ENCODE measurements at regions not wholly inside any gene's neighbourhood (a gene's known extent, or its start where the extent isn't known, plus 50 kb on each side); places are given as distances from the start of the nearest gene placed in this dataset.

DNA sequence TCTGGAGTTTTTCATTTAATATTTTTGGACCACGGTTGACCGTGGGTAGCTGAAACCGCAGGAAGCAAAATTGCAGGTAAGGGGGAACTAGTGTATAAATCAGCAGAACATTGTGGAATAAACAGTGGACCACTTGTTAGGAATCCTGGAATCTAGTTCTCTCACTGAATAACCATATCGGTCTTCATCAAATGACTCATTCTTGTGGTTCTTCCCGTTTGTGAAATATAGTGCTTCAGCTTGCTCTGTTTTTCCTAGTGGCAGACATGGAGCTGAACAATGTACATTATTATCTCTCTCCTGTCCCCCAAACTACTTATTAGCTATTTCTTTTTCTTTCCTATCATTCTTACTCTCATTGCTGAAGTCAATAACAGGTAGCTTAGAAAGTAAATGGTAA, 61.9 kb downstream of the HSPA13 start:
- Mint-ChIP-seq H3K36me3 (no peaks in the 10 kb centered on the region), H3K27ac (no peak overlapping the region), H3K4me3 (no peak overlapping the region), H3K9me3 (peaks cover 0 to 2% (median 0%) of the 10 kb centered on the region in 7 donors), H3K4me1 (no peaks in the 10 kb centered on the region), H3K27me3 (peaks cover 11 to 28% (median 11%) of the 10 kb centered on the region in 3 donors)
- no peak for ATAC-seq (ENCODE audit: low read depth in 2 of 2)
- no peak for DNase-seq

DNA sequence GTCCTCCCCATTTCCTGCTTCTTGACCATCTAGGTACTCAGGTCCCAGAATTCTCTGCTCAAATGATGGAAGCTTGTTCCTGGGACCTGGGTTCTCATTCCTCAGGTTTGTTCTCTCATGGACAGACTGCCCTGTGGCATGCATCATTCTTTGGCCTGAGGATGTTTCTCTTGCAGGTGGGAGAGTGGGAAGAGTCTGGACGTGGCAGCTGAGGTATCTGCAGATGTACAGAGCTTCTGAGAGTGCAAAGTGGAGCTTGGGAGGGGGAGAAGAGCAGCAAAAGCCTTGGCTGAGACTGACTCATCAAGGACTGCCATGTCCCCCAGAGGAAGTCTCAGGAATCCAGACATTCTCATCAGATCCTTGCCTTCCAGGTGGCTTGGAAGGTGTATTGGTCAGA, 63.1 kb downstream of the HSPA13 start:
- no peak overlapping the region for H3K4me3 Mint-ChIP-seq
- peaks cover under 1 to 18% (median 11%) of the 10 kb centered on the region in 3 donors for H3K27me3 Mint-ChIP-seq
- DNase-seq, result no peak
- no peaks in the 10 kb centered on the region for H3K4me1 Mint-ChIP-seq
- H3K27ac Mint-ChIP-seq, result no peak overlapping the region
- no peaks in the 10 kb centered on the region for H3K9me3 Mint-ChIP-seq
- H3K36me3 Mint-ChIP-seq, result no peaks in the 10 kb centered on the region
- no peak for ATAC-seq (ENCODE audit: low read depth in 2 of 2)

DNA sequence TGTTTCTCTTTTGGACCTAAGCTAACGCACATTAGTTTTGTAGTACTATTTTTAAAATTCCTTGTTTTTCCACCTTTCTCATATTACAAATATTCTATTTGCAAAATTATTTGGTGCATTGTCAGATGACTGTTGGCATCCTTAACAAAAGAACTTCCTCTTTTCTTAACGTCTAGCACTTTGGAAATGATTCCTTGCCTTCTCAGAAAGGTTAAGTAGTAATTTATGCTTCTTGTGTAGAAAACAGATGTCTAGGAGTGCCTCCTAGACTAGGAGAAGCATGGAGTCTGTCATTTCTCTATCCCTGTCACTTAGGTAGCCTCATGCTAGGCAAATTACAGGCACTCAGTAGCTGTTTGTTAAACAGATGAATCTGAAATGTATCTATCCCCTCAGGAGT, 64.4 kb downstream of the HSPA13 start:
- no peak for DNase-seq

GRCh38 chr21:14317507-14317906, 65.4 kb downstream of the HSPA13 start:
- no peaks in the 10 kb centered on the region for H3K36me3 Mint-ChIP-seq
- H3K27ac Mint-ChIP-seq, result no peak overlapping the region
- no peaks in the 10 kb centered on the region for H3K4me1 Mint-ChIP-seq
- no peak for DNase-seq
- H3K4me3 Mint-ChIP-seq, result no peak overlapping the region
- ATAC-seq (ENCODE audit: low read depth in 2 of 2), result no peak
- H3K27me3 Mint-ChIP-seq, result peaks cover 0 to 7% (median 5%) of the 10 kb centered on the region in 3 donors
- H3K9me3 Mint-ChIP-seq, result no peaks in the 10 kb centered on the region

More for the DNA sequence above, 64.4 kb downstream of the HSPA13 start:
- Mint-ChIP-seq H3K4me1 (no peaks in the 10 kb centered on the region), H3K27ac (no peak overlapping the region), H3K9me3 (no peaks in the 10 kb centered on the region), H3K27me3 (peaks cover 0 to 10% (median 7%) of the 10 kb centered on the region in 3 donors), H3K4me3 (no peak overlapping the region), H3K36me3 (no peaks in the 10 kb centered on the region)
- no peak for ATAC-seq (ENCODE audit: low read depth in 2 of 2)

GRCh38 chr21:14313300-14313699, 69.6 kb downstream of the HSPA13 start:
- no peak for DNase-seq
- Mint-ChIP-seq H3K4me3 (no peak overlapping the region), H3K27ac (no peak overlapping the region), H3K9me3 (no peaks in the 10 kb centered on the region), H3K4me1 (peaks cover 2 to 4% (median 3%) of the 10 kb centered on the region in 3 donors), H3K36me3 (no peaks in the 10 kb centered on the region), H3K27me3 (no peaks in the 10 kb centered on the region)
- ATAC-seq (ENCODE audit: low read depth in 2 of 2), result no peak

- Mint-ChIP-seq H3K27me3 (no peaks in the 10 kb centered on the region), H3K9me3 (no peaks in the 10 kb centered on the region), H3K27ac (no peak overlapping the region), H3K4me3 (no peak overlapping the region), H3K4me1 (peaks cover 4 to 6% (median 5%) of the 10 kb centered on the region in 3 donors), H3K36me3 (no peaks in the 10 kb centered on the region)
- no peak for DNase-seq
- ATAC-seq (ENCODE audit: low read depth in 2 of 2), result no peak
Observed at GRCh38 chr21:14312871-14313270, 70.1 kb downstream of the HSPA13 start.

- no peak for DNase-seq
- H3K4me3 Mint-ChIP-seq, result no peak overlapping the region
- no peak overlapping the region for H3K27ac Mint-ChIP-seq
Observed at GRCh38 chr21:14308234-14308633, 74.7 kb downstream of the HSPA13 start.

GRCh38 chr21:14306126-14306907, 76.6 kb downstream of the HSPA13 start:
- peak overlapping the region in 1 of 6 donors; percentile 38 for H3K27ac Mint-ChIP-seq
- no peak for ATAC-seq (ENCODE audit: low read depth in 2 of 2)
- no peak for DNase-seq
- peaks cover 4 to 6% (median 5%) of the 10 kb centered on the region in 3 donors for H3K4me1 Mint-ChIP-seq
- H3K9me3 Mint-ChIP-seq, result no peaks in the 10 kb centered on the region
- peaks cover 0 to 4% (median 0%) of the 10 kb centered on the region in 3 donors for H3K27me3 Mint-ChIP-seq
- no peaks in the 10 kb centered on the region for H3K36me3 Mint-ChIP-seq
- H3K4me3 Mint-ChIP-seq, result no peak overlapping the region

More at GRCh38 chr21:14308234-14308633, 74.7 kb downstream of the HSPA13 start:
- peak; percentile 65 to 88 for ATAC-seq (ENCODE audit: low read depth in 2 of 2)
- peaks cover 4 to 6% (median 5%) of the 10 kb centered on the region in 3 donors for H3K4me1 Mint-ChIP-seq
- peaks cover 0 to 4% (median 0%) of the 10 kb centered on the region in 3 donors for H3K27me3 Mint-ChIP-seq
- H3K9me3 Mint-ChIP-seq, result no peaks in the 10 kb centered on the region
- H3K36me3 Mint-ChIP-seq, result no peaks in the 10 kb centered on the region

DNA sequence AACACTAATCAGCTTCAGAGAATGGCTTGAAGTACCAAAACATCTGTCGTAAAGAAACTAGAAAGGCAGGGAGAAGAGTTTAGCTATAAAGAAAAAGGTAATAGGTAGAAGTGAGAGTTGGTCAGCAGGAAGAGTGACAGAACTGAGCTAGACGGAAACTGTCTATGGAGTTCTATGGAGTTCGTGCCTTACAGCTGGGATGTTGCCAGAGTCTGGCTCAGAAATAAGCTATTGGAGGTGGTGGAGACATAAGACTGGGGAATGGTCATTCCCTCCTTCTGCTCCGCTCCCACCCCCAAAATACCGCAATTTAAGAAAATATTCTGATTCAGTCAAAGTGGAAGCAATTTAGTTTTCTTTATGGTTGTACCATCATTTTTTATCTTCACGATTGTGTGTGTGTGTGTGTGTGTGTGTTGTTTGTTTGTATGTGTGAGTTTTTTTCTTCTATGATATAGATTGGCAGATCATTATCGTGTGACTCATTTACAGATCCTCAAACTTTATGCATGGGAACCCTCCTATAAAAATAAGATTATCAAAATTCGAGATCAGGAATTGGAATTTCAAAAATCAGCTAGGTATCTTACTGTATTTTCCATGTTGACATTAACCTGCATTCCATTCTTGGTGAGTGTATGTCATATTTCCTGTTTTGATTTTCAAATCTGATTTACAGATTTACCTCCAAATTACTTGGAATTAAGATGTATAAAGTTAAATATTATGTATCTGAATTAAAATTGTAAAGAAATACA, 79.0 kb downstream of the HSPA13 start:
- Mint-ChIP-seq H3K4me1 (peaks cover 4 to 6% (median 5%) of the 10 kb centered on the region in 3 donors), H3K27me3 (peaks cover 0 to 9% (median 0%) of the 10 kb centered on the region in 3 donors), H3K36me3 (no peaks in the 10 kb centered on the region), H3K27ac (peak overlapping the region in 2 of 6 donors; percentile 2 to 79), H3K4me3 (no peak overlapping the region), H3K9me3 (no peaks in the 10 kb centered on the region)
- ATAC-seq (ENCODE audit: low read depth in 2 of 2) (no peak), DNase-seq (no peak)

DNA sequence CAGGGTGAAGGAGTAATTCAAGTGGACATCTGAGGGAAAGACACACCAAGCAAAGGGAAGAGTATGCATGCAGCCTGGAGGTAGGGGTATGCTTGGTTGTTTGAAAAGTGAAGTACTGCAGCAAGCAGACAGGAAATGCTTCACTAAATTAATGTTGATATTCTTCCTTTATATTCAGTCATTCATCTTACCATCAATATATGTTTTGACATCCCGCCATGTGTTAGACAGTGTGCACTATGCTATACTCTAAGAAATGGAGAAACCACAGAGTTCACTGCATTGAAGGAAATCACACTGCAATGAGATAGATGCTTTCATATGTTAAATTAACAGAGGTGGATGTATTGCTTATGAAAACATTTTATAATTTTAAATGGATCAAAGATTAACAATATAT, 82.9 kb downstream of the HSPA13 start:
- Mint-ChIP-seq H3K27ac (no peak overlapping the region), H3K27me3 (peaks cover 0 to 9% (median 0%) of the 10 kb centered on the region in 3 donors), H3K4me3 (no peak overlapping the region), H3K9me3 (peaks cover 0 to 1% (median 0%) of the 10 kb centered on the region in 7 donors), H3K4me1 (no peaks in the 10 kb centered on the region), H3K36me3 (no peaks in the 10 kb centered on the region)
- ATAC-seq (ENCODE audit: low read depth in 2 of 2), result no peak
- no peak for DNase-seq

DNA sequence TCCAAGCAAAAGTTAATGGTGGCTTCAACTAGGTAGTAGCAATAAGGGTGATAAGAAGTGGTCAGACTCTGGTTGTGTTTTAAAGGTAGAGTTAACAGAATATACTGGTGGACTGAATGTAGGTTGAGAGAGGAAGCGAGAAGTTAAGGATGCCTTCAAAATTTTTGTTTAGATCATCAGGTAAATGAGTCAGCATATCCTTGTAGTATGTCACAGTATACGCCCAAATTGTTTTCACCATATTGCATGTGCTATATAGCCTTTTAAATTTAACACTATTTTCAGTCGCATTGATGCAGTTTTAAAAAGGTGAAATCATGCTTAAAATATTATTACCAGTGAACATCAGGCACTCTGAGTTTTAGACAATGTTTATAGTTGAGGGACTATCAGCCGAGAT, 74.6 kb downstream of the RBM11 start:
- H3K27me3 Mint-ChIP-seq, result peaks cover 0 to 6% (median 0%) of the 10 kb centered on the region in 3 donors
- no peak overlapping the region for H3K4me3 Mint-ChIP-seq
- no peaks in the 10 kb centered on the region for H3K4me1 Mint-ChIP-seq
- ATAC-seq (ENCODE audit: low read depth in 2 of 2) (no peak), DNase-seq (no peak)
- H3K27ac Mint-ChIP-seq, result no peak overlapping the region
- no peaks in the 10 kb centered on the region for H3K36me3 Mint-ChIP-seq
- peaks cover 0 to 5% (median 3%) of the 10 kb centered on the region in 7 donors for H3K9me3 Mint-ChIP-seq

DNA sequence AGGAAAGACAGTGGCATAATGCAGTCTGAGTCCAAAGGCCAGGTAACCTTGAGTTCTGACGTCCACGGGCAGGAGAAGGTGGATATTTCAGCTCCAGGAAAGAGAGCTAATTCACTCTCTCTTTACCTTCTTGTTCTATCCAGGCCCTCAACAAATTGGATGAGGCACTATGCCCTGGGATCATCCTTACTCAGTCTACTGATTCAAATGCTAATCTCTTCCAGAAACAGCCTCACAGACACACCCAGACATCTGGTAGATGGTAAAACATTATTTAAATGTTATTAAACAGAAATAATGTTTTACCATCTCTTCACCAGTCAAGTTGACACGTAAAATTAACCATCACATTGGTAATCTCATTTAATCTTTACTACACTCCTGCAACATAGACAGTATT, 73.0 kb downstream of the RBM11 start:
- DNase-seq (no peak), ATAC-seq (ENCODE audit: low read depth in 2 of 2) (no peak)
- no peak overlapping the region for H3K27ac Mint-ChIP-seq
- no peaks in the 10 kb centered on the region for H3K4me1 Mint-ChIP-seq
- no peaks in the 10 kb centered on the region for H3K27me3 Mint-ChIP-seq
- no peaks in the 10 kb centered on the region for H3K9me3 Mint-ChIP-seq
- no peak overlapping the region for H3K4me3 Mint-ChIP-seq
- H3K36me3 Mint-ChIP-seq, result no peaks in the 10 kb centered on the region

- Mint-ChIP-seq H3K4me1 (peaks cover 6 to 9% (median 8%) of the 10 kb centered on the region in 3 donors), H3K27me3 (peaks cover 0 to 7% (median 0%) of the 10 kb centered on the region in 3 donors), H3K4me3 (no peak overlapping the region), H3K27ac (no peak overlapping the region), H3K36me3 (no peaks in the 10 kb centered on the region), H3K9me3 (no peaks in the 10 kb centered on the region)
- no peak for ATAC-seq (ENCODE audit: low read depth in 2 of 2)
- no peak for DNase-seq
Observed at GRCh38 chr21:14285147-14285761, 69.3 kb downstream of the RBM11 start.
